ENCODE measurements at regions not wholly inside any gene's neighbourhood (a gene's known extent, or its start where the extent isn't known, plus 50 kb on each side); places are given as distances from the start of the nearest gene placed in this dataset.

DNA sequence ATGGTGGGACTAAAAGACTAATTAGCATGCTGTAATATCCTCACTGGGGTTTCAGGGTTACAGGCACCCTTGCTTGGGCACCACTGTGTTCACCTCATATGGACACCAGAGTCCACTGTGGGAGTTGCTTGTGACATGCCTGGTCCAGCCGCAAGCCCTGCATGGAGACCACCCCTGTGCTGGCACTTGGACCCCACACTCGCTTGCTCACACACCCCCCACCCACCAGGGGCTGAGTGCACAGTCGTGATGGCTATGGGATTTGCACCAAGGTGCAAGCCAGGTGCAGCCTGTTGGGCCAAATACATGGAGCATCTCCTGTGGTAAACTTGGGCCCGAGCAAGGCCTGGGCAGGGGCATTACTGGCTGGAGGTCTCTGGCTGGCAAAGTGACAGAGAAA lies 129.1 kb downstream of the SYT10 start:
- no peaks in the 10 kb centered on the region for H3K9me3 ChIP-seq (replicated peaks in 1 of 3)
- intact Hi-C loops (cut with DNase I), result no loop called here
- no peak for DNase-seq
- TF ChIP-seq CTCF (IDR thresholded peaks at IDR 0.05) (no peak), POLR2A (IDR thresholded peaks at IDR 0.05) (no peak)
- no peak overlapping the region for H3K4me3 ChIP-seq
- no peaks in the 10 kb centered on the region for H3K27me3 ChIP-seq
- H3K4me1 ChIP-seq (replicated peaks in 1 of 2), result no peaks in the 10 kb centered on the region
- no peaks in the 10 kb centered on the region for H3K36me3 ChIP-seq (replicated peaks in 1 of 2)
- WGBS, 4 donors, result 76 to 94% (median 79%) methylated on average over 2 to 4 of the region's 4 CpGs
- H3K27ac ChIP-seq, result no peak overlapping the region

GRCh38 chr12:33304176-33304575 lies 135.4 kb downstream of the SYT10 start:
- intact Hi-C loops (cut with DNase I), result no loop called here
- Histone ChIP-seq H3K4me3 (no peak overlapping the region), H3K27me3 (no peaks in the 10 kb centered on the region), H3K27ac (no peak overlapping the region), H3K4me1 (replicated peaks in 1 of 2) (no peaks in the 10 kb centered on the region), H3K36me3 (replicated peaks in 1 of 2) (no peaks in the 10 kb centered on the region), H3K9me3 (replicated peaks in 1 of 3) (no peaks in the 10 kb centered on the region)
- TF ChIP-seq CTCF (IDR thresholded peaks at IDR 0.05) (no peak), POLR2A (IDR thresholded peaks at IDR 0.05) (no peak)
- 57 to 67% (median 65%) methylated on average over 2 of the region's 2 CpGs for WGBS, 4 donors
- no peak for DNase-seq

DNA sequence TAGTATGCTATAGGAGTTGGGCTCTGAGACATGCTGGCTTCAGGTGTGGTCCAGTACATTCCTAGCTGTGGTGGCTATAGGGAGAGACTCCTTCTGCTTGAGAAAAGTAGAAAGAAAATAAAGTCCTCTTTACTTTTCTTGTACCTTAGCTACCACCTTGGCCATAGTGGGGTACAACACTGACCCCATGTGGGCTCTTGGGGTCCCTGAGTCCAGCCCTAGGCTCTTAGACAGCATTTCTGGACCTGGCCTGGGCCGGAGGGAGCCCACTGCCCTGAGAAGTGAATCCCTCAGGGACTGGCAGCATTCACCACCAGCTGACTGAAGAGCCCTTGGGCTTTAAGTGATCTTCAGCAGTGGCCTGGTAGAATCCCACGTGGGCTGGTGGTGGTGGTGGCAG lies 143.1 kb downstream of the SYT10 start:
- Histone ChIP-seq H3K9me3 (replicated peaks in 1 of 3) (no peaks in the 10 kb centered on the region), H3K36me3 (replicated peaks in 1 of 2) (no peaks in the 10 kb centered on the region), H3K27ac (no peak overlapping the region), H3K4me3 (no peak overlapping the region), H3K27me3 (no peaks in the 10 kb centered on the region), H3K4me1 (replicated peaks in 1 of 2) (no peaks in the 10 kb centered on the region)
- DNase-seq, result no peak
- intact Hi-C loops (cut with DNase I), result no loop called here
- TF ChIP-seq CTCF (IDR thresholded peaks at IDR 0.05) (no peak), POLR2A (IDR thresholded peaks at IDR 0.05) (no peak)
- WGBS, 4 donors, result 38 to 70% (median 50%) methylated on average over 2 of the region's 2 CpGs

DNA sequence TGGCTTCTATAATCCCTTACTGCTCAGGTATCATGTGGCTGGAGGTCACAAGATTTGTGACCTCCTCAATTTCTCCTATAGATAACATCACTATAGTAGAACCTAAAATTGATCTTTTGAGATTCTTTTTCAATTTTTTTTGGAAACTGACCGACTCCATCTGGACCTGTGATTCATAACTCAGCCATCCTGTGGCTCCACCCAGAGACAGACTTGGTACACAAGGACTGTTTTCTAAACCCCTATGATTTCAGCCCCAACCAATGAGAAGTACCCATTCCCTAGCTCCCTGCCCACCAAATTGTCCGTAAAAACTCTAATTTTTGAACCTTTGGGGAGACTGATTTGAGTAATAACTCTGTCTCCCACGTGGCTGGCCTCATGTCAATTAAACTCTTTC lies 148.9 kb downstream of the SYT10 start:
- WGBS, 4 donors, result 45 to 57% (median 53%) methylated on average over 3 of the region's 3 CpGs
- no peaks in the 10 kb centered on the region for H3K4me1 ChIP-seq (replicated peaks in 1 of 2)
- no peaks in the 10 kb centered on the region for H3K27me3 ChIP-seq
- H3K36me3 ChIP-seq (replicated peaks in 1 of 2), result no peaks in the 10 kb centered on the region
- intact Hi-C loops (cut with DNase I), result no loop called here
- DNase-seq, result no peak
- H3K4me3 ChIP-seq, result no peak overlapping the region
- no peaks in the 10 kb centered on the region for H3K9me3 ChIP-seq (replicated peaks in 1 of 3)
- TF ChIP-seq POLR2A (IDR thresholded peaks at IDR 0.05) (no peak), CTCF (IDR thresholded peaks at IDR 0.05) (no peak)
- no peak overlapping the region for H3K27ac ChIP-seq

Measured in adrenal gland (tissue), 9 donors.